ENCODE measurements at regions not wholly inside any gene's neighbourhood (a gene's known extent, or its start where the extent isn't known, plus 50 kb on each side); places are given as distances from the start of the nearest gene placed in this dataset.

DNA sequence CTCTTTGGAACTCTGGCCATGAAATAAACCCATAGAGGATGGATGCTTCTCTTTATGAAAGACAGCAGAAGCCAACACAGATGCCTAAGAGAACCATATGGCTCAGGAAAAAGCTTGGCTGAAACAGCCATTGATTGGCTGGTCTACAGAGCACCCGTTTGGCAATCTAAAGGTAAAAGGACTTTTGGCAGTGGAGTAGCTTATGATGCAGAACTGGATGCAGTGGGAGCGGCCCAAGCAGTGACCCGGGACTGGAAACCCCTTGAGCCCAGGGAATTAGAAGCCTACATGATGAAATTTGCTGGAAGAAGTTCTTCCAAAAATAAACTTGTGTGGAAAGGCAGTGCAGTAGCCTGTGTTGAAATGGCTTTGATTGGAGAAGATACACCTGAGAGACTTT lies 360.2 kb downstream of the NR2F2 start:
- TF ChIP-seq, protein P1, sequence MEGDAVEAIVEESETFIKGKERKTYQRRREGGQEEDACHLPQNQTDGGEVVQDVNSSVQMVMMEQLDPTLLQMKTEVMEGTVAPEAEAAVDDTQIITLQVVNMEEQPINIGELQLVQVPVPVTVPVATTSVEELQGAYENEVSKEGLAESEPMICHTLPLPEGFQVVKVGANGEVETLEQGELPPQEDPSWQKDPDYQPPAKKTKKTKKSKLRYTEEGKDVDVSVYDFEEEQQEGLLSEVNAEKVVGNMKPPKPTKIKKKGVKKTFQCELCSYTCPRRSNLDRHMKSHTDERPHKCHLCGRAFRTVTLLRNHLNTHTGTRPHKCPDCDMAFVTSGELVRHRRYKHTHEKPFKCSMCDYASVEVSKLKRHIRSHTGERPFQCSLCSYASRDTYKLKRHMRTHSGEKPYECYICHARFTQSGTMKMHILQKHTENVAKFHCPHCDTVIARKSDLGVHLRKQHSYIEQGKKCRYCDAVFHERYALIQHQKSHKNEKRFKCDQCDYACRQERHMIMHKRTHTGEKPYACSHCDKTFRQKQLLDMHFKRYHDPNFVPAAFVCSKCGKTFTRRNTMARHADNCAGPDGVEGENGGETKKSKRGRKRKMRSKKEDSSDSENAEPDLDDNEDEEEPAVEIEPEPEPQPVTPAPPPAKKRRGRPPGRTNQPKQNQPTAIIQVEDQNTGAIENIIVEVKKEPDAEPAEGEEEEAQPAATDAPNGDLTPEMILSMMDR (IDR thresholded peaks at IDR 0.05; ENCODE audit: low read depth, low read length): no peak
- no peak for DNase-seq (ENCODE audit: extremely low read depth, low read depth)

DNA sequence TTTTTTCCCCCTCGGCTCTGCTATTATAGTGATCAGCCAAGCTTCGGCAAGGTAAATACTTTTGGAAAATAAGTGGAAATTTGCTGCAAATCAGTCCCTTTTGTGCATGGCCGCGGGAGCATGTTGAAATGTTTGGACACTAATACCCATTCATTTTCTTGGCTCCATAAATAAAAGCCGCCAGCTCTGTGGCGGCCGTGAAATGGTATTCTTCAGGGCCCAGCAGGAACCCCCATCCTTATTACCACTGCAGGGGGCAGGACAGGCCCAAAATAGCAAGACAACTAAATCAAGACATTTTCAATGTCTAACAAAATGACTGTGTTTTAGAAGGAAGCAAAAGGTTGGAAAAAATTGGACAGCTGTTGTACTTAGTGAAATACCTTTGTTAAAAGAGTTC lies 362.3 kb downstream of the NR2F2 start:
- TF ChIP-seq, protein P1 (IDR thresholded peaks at IDR 0.05; ENCODE audit: low read depth, low read length): no peak

DNA sequence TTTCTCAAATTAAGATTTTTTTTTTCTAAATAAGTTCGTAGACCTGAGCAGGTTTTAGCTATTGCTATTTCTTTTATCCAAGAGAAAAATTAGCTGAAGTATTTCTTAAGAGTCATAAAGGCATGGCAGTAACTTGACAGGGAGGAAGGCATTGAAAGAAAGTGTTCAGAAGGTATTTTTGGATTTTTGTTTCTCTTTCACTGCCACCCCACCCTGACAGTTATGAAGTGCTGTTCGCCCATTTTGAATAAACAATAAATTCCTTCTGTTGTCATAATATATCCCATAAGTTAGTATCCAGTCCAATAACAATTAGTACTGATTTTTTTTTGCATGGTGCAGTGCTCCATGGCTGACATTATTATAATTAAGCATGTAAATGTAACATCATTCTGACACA lies 363.0 kb downstream of the NR2F2 start:
- DNase-seq (ENCODE audit: extremely low read depth, low read depth): no peak
- TF ChIP-seq, protein P1 (IDR thresholded peaks at IDR 0.05; ENCODE audit: low read depth, low read length): no peak

More for the DNA sequence above, 362.3 kb downstream of the NR2F2 start:
- DNase-seq (ENCODE audit: extremely low read depth, low read depth): no peak

DNA sequence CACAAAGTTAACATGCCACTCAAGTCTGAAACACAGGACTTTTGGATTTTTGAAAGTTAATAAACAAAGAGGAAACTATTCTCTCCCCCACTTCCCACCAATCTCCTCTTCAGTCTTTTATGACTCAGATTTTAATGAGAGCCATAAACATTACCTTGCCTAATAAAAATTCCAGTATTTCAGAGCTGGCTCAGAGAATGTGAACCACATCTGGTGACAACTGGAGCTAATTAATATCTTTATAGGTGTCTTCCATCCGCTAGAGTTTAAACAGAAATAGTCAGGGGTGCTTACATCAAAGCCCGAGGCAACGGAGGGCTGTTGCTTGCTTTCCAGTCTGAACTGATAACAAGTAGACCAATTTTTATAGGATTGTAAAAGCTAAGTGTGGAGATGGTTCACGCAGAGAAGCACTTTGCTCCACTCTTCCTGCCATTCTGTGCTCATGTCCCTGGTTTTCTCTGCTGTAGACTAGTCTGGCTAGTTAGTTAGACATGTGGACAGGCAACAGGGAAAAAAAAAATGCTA lies 363.6 kb downstream of the NR2F2 start:
- TF ChIP-seq, protein P1 (IDR thresholded peaks at IDR 0.05; ENCODE audit: low read depth, low read length): no peak
- DNase-seq (ENCODE audit: extremely low read depth, low read depth): no peak

- no peak for DNase-seq (ENCODE audit: extremely low read depth, low read depth)
- TF ChIP-seq, protein P1 (IDR thresholded peaks at IDR 0.05; ENCODE audit: low read depth, low read length): no peak
Observed at GRCh38 chr15:96695426-96695825, 364.9 kb downstream of the NR2F2 start.

GRCh38 chr15:96699871-96700401 lies 369.4 kb downstream of the NR2F2 start:
- TF ChIP-seq, protein P1 (IDR thresholded peaks at IDR 0.05; ENCODE audit: low read depth, low read length): no peak
- no peak for DNase-seq (ENCODE audit: extremely low read depth, low read depth)

GRCh38 chr15:96700555-96700954 lies 370.1 kb downstream of the NR2F2 start:
- no peak for DNase-seq (ENCODE audit: extremely low read depth, low read depth)
- TF ChIP-seq, protein P1 (IDR thresholded peaks at IDR 0.05; ENCODE audit: low read depth, low read length): no peak

Data from AG09319 (cell line).